PFSK-1 (cell line): ENCODE measurements at regions not wholly inside any gene's neighbourhood (a gene's known extent, or its start where the extent isn't known, plus 50 kb on each side); places are given as distances from the start of the nearest gene placed in this dataset.

Source experiments
- POLR2AphosphoS5 ChIP-seq: IDR thresholded peaks from 2 replicates; pipeline ENCODE4 v1.6.1; 2012; ENCODE audit warnings: low read depth, mild to moderate bottlenecking, control low read depth, low read length, moderate library complexity
- SIN3A ChIP-seq: IDR thresholded peaks from 2 replicates; pipeline ENCODE4 v1.6.1; 2012; ENCODE audit warnings: mild to moderate bottlenecking, low read length, moderate library complexity, borderline replicate concordance; ENCODE audit not compliant: insufficient read depth
- TAF1 ChIP-seq: IDR thresholded peaks from 2 replicates; pipeline ENCODE4 v1.6.1; 2012; ENCODE audit warnings: low read length, control low read depth, borderline replicate concordance; ENCODE audit not compliant: insufficient read depth
- TF ChIP-seq, protein P1 (sequence below), 2 experiments: IDR thresholded peaks; 2 replicates each; pipeline versions ENCODE4 v1.6.1 to v1.8.0; 2011 to 2012; ENCODE audit warnings: low read depth in 2 of 2, low read length in 2 of 2, control low read depth in 1 of 2, inconsistent platforms in 1 of 2, mild to moderate bottlenecking in 1 of 2, moderate library complexity in 1 of 2; ENCODE audit not compliant: insufficient read depth in 1 of 2

DNA sequence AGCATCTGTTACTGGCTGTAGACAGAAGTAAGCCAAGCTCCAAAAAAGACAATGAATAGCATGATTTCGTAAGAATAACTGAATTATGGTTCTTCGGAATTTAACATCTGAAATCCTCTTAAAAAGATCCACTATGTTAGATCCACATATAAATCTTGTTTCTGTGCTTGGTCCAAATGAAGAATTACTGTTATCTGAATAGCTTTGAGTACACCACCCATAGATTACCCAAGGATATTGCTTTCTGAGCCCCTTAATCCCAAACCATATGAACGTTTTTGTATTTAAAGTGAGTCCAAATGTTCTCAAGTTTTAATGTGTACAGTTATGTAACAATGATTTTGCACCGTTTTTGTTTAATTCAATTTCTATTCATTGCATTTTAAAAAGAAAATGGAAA, 124.9 kb downstream of the DSC3 start:
- no peak for TF ChIP-seq TAF1
- TF ChIP-seq SIN3A, result no peak
- TF ChIP-seq, protein P1, sequence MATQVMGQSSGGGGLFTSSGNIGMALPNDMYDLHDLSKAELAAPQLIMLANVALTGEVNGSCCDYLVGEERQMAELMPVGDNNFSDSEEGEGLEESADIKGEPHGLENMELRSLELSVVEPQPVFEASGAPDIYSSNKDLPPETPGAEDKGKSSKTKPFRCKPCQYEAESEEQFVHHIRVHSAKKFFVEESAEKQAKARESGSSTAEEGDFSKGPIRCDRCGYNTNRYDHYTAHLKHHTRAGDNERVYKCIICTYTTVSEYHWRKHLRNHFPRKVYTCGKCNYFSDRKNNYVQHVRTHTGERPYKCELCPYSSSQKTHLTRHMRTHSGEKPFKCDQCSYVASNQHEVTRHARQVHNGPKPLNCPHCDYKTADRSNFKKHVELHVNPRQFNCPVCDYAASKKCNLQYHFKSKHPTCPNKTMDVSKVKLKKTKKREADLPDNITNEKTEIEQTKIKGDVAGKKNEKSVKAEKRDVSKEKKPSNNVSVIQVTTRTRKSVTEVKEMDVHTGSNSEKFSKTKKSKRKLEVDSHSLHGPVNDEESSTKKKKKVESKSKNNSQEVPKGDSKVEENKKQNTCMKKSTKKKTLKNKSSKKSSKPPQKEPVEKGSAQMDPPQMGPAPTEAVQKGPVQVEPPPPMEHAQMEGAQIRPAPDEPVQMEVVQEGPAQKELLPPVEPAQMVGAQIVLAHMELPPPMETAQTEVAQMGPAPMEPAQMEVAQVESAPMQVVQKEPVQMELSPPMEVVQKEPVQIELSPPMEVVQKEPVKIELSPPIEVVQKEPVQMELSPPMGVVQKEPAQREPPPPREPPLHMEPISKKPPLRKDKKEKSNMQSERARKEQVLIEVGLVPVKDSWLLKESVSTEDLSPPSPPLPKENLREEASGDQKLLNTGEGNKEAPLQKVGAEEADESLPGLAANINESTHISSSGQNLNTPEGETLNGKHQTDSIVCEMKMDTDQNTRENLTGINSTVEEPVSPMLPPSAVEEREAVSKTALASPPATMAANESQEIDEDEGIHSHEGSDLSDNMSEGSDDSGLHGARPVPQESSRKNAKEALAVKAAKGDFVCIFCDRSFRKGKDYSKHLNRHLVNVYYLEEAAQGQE (IDR thresholded peaks at IDR 0.05; ENCODE audit: insufficient read depth in 1 of 2, low read depth in 2 of 2, low read length in 2 of 2), result no peak
- no peak for TF ChIP-seq POLR2AphosphoS5
